Stomach smooth muscle (tissue), 2 donors: ENCODE measurements at regions not wholly inside any gene's neighbourhood (a gene's known extent, or its start where the extent isn't known, plus 50 kb on each side); places are given as distances from the start of the nearest gene placed in this dataset.

Source experiments
- H3K27ac ChIP-seq: one replicate; pipeline ENCODE4 v1.7.0; 2013; ENCODE audit warnings: mild to moderate bottlenecking, low read length, inconsistent platforms
- H3K27me3 ChIP-seq, 2 donors: one replicate each; pipeline ENCODE4 v1.7.0; 2013; ENCODE audit warnings: low read length in 2 of 2; ENCODE audit not compliant: insufficient read depth in 2 of 2, control insufficient read depth in 1 of 2
- H3K36me3 ChIP-seq, 2 donors: one replicate each; pipeline ENCODE4 v1.7.0; 2013; ENCODE audit warnings: low read length in 2 of 2; ENCODE audit not compliant: control insufficient read depth in 2 of 2, insufficient read depth in 2 of 2
- H3K4me1 ChIP-seq: one replicate; pipeline ENCODE4 v1.7.0; 2013; ENCODE audit warnings: low read length; ENCODE audit not compliant: control insufficient read depth, insufficient read depth
- H3K4me3 ChIP-seq, 2 donors: one replicate each; pipeline ENCODE4 v1.7.0; 2013; ENCODE audit warnings: low read length in 2 of 2
- H3K9ac ChIP-seq, 2 donors: one replicate each; pipeline ENCODE4 v1.7.0; 2013; ENCODE audit warnings: low read length in 2 of 2, mild to moderate bottlenecking in 1 of 2
- H3K9me3 ChIP-seq, 2 donors: one replicate each; pipeline ENCODE4 v1.7.0; 2013; ENCODE audit warnings: low read length in 2 of 2; ENCODE audit not compliant: control insufficient read depth in 2 of 2
- donor health status: healthy.
- donor health status: Pancreatic carcinoma.

DNA sequence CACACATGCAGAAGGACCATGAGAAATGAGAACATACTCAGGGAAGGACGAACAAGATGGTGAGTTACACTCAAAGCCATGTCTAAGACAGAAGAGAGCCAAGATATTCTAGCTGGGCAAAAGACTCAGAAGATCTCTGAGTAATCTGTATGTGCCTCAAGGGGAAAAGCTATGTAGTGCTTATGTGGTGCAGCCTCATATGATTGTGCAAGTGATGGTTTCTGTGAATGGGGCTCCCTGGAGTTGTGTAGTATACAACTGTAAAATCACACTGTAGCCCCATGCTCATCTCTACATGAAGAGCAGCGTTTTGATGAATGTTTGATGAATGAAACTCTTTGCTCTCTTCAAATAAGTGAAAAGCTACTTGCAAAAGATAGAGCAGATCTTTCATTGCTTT lies 57.5 kb downstream of the OSR1 start:
- H3K27me3 ChIP-seq, result no peaks in the 10 kb centered on the region
- no peak overlapping the region for H3K9ac ChIP-seq

DNA sequence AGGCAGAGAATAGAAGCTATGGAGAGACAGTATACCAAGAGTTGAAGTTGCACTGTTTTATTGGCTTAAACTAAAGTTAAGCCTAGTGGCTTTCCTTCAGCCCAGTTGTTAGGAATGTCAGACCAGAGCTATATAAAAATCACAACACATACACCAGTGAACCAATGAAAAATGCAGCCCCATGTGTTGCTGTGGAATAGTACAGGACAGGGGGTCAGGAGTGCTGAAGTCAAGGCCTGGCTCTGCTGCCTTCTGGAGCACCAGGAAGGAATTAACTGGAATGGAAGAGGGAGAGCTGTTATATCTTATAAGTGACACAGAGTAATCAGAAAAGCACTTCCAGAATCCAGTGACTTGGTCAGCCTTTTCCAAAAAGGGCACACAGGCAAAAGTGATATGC lies 58.9 kb downstream of the OSR1 start:
- H3K4me3 ChIP-seq, result no peak overlapping the region

More for the DNA sequence above, 57.5 kb downstream of the OSR1 start:
- no peaks in the 10 kb centered on the region for H3K4me1 ChIP-seq
- no peak overlapping the region for H3K4me3 ChIP-seq
- H3K27ac ChIP-seq, result no peak overlapping the region
- H3K36me3 ChIP-seq, result no peaks in the 10 kb centered on the region
- no peaks in the 10 kb centered on the region for H3K9me3 ChIP-seq

GRCh38 chr2:19299032-19299431 lies 59.4 kb downstream of the OSR1 start:
- Histone ChIP-seq H3K4me1 (no peaks in the 10 kb centered on the region), H3K27me3 (no peaks in the 10 kb centered on the region), H3K27ac (no peak overlapping the region), H3K9ac (no peak overlapping the region), H3K36me3 (no peaks in the 10 kb centered on the region), H3K9me3 (no peaks in the 10 kb centered on the region), H3K4me3 (no peak overlapping the region)

More for the DNA sequence above, 58.9 kb downstream of the OSR1 start:
- no peak overlapping the region for H3K9ac ChIP-seq
- H3K27ac ChIP-seq, result no peak overlapping the region
- no peaks in the 10 kb centered on the region for H3K36me3 ChIP-seq
- no peaks in the 10 kb centered on the region for H3K9me3 ChIP-seq
- H3K27me3 ChIP-seq, result no peaks in the 10 kb centered on the region
- no peaks in the 10 kb centered on the region for H3K4me1 ChIP-seq

DNA sequence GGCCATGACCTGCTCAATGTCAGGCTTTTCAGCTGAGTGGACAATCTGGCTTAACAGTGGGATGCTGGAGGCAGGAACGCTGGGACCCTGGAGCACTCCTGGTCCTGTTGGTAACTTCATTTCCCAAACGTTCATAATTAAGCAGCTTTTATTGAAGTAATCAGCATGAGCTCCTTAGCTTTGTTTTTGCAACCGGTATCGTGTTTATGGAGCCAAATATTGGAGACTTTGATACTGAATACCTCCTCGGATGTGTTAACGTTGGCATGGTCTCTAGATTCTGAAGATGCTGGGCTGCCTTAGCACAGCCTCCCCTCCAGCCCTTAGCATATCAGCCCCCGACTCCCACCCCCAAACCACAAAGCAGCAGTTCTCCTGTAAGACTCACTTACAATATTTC lies 60.7 kb downstream of the OSR1 start:
- Histone ChIP-seq H3K36me3 (no peaks in the 10 kb centered on the region), H3K27me3 (no peaks in the 10 kb centered on the region), H3K27ac (no peak overlapping the region), H3K9ac (no peak overlapping the region), H3K9me3 (no peaks in the 10 kb centered on the region), H3K4me3 (no peak overlapping the region), H3K4me1 (no peaks in the 10 kb centered on the region)

DNA sequence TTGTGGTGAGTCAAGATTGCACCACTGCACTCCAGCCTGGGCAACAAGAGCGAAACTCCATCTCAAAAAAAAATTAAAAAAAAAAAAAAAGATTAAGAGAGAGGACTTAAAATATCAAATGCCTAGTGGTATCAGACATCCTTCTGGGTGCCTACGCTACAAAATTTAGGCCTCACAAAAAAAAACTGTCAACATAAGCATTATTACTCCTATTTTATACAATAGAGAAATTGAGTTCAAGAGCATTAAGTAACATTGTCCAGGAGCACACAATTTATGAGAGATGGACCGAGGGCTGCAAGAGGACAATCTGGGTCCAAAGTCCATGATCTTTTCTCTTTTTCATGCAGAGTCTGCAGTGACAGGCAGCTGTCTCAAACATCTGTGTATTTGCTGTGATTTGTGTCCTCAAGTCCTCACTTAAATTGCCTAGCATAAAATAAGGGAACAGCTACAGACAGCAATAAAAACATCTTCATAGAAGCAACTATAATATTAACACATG lies 62.4 kb downstream of the OSR1 start:
- Histone ChIP-seq H3K27ac (no peak overlapping the region), H3K36me3 (no peaks in the 10 kb centered on the region), H3K9ac (no peak overlapping the region), H3K27me3 (no peaks in the 10 kb centered on the region), H3K9me3 (no peaks in the 10 kb centered on the region), H3K4me1 (no peaks in the 10 kb centered on the region), H3K4me3 (no peak overlapping the region)

GRCh38 chr2:19292007-19292406 lies 66.4 kb downstream of the OSR1 start:
- H3K36me3 ChIP-seq, result no peaks in the 10 kb centered on the region
- no peaks in the 10 kb centered on the region for H3K9me3 ChIP-seq
- no peaks in the 10 kb centered on the region for H3K4me1 ChIP-seq
- no peak overlapping the region for H3K27ac ChIP-seq
- no peaks in the 10 kb centered on the region for H3K27me3 ChIP-seq
- no peak overlapping the region for H3K9ac ChIP-seq
- H3K4me3 ChIP-seq, result no peak overlapping the region

- no peak overlapping the region for H3K27ac ChIP-seq
- no peaks in the 10 kb centered on the region for H3K27me3 ChIP-seq
These were observed 70.1 kb downstream of the OSR1 start for GRCh38 chr2:19288291-19288690.

GRCh38 chr2:19287324-19287723 lies 71.1 kb downstream of the OSR1 start:
- Histone ChIP-seq H3K9ac (no peak overlapping the region), H3K27me3 (no peaks in the 10 kb centered on the region), H3K4me1 (no peaks in the 10 kb centered on the region), H3K9me3 (no peaks in the 10 kb centered on the region), H3K36me3 (no peaks in the 10 kb centered on the region), H3K4me3 (no peak overlapping the region), H3K27ac (no peak overlapping the region)

More at GRCh38 chr2:19288291-19288690, 70.1 kb downstream of the OSR1 start:
- Histone ChIP-seq H3K9ac (no peak overlapping the region), H3K9me3 (no peaks in the 10 kb centered on the region), H3K36me3 (no peaks in the 10 kb centered on the region), H3K4me3 (no peak overlapping the region), H3K4me1 (no peaks in the 10 kb centered on the region)

GRCh38 chr2:19282305-19282704 lies 76.1 kb downstream of the OSR1 start:
- no peaks in the 10 kb centered on the region for H3K36me3 ChIP-seq
- H3K9me3 ChIP-seq, result no peaks in the 10 kb centered on the region
- H3K27me3 ChIP-seq, result no peaks in the 10 kb centered on the region
- H3K9ac ChIP-seq, result no peak overlapping the region
- H3K27ac ChIP-seq, result no peak overlapping the region
- H3K4me3 ChIP-seq, result no peak overlapping the region
- no peaks in the 10 kb centered on the region for H3K4me1 ChIP-seq

GRCh38 chr2:19274439-19274838 lies 84.0 kb downstream of the OSR1 start:
- H3K9me3 ChIP-seq, result no peaks in the 10 kb centered on the region

DNA sequence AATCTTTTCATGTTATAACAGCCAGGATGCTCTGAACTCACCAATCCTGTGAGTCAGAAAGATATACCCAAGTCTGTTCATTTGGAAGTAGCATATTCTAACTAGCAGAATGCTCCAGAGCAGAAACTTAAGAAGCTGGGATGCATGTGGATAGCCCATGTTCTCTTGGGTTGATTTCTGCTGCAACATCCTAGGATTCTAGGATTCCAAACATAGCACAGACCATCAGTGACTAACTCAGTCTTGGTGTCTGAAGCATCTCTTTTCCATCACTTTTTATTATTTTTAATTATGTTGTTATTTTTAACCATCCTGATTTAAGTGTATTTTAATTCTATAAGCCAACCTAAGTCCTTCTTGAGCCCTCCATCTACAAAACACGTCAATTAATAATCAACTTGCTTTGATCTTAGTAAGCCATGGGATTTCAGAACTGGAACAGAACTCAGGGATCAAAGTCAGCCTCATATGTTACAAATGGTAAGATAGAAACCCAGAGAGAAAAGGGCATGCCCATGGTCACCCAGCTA lies 85.4 kb downstream of the OSR1 start:
- Histone ChIP-seq H3K4me3 (no peak overlapping the region), H3K9ac (no peak overlapping the region), H3K4me1 (no peaks in the 10 kb centered on the region), H3K9me3 (no peaks in the 10 kb centered on the region), H3K27me3 (no peaks in the 10 kb centered on the region), H3K36me3 (no peaks in the 10 kb centered on the region), H3K27ac (no peak overlapping the region)

More at GRCh38 chr2:19274439-19274838, 84.0 kb downstream of the OSR1 start:
- no peaks in the 10 kb centered on the region for H3K36me3 ChIP-seq
- no peaks in the 10 kb centered on the region for H3K27me3 ChIP-seq
- no peaks in the 10 kb centered on the region for H3K4me1 ChIP-seq
- no peak overlapping the region for H3K9ac ChIP-seq
- no peak overlapping the region for H3K4me3 ChIP-seq
- no peak overlapping the region for H3K27ac ChIP-seq
